Spleen (tissue), 11 donors: ENCODE measurements at regions not wholly inside any gene's neighbourhood (a gene's known extent, or its start where the extent isn't known, plus 50 kb on each side); places are given as distances from the start of the nearest gene placed in this dataset.

ENCODE experiments used
- DNase-seq: peaks from one replicate; pipeline ENCODE4 v3.0.0-alpha.2; 2020
- H3K27ac ChIP-seq, 8 donors: fragments of 200-600 bp; sonication (generic) in 7 of 8; 1 replicate in 4 of 8; 2 replicates in 4 of 8; pipeline versions ENCODE4 v1.5.0 to v1.8.0; 2016 to 2021; ENCODE audit warnings: inconsistent platforms in 4 of 8, mild to moderate bottlenecking in 4 of 8, moderate library complexity in 1 of 8
- H3K27me3 ChIP-seq, 7 donors: fragments of 200-600 bp; sonication (generic) in 6 of 7; replicated peaks in 1 of 7; 1 replicate in 4 of 7; 2 replicates in 3 of 7; pipeline versions ENCODE4 v1.5.0 to v1.8.0; 2016 to 2021; ENCODE audit warnings: inconsistent platforms in 3 of 7, mild to moderate bottlenecking in 1 of 7
- H3K36me3 ChIP-seq, 6 donors: fragments of 200-600 bp; sonication (generic) in 5 of 6; 1 replicate in 4 of 6; 2 replicates in 2 of 6; pipeline versions ENCODE4 v1.5.0 to v1.8.0; 2016 to 2021; ENCODE audit warnings: inconsistent platforms in 2 of 6
- H3K4me1 ChIP-seq, 6 donors: fragments of 200-600 bp; sonication (generic) in 5 of 6; 1 replicate in 3 of 6; 2 replicates in 3 of 6; pipeline versions ENCODE4 v1.5.0 to v1.8.0; 2016 to 2021; ENCODE audit warnings: inconsistent platforms in 3 of 6
- H3K4me3 ChIP-seq, 8 donors: fragments of 200-600 bp; sonication (generic) in 7 of 8; 1 replicate in 4 of 8; 2 replicates in 4 of 8; pipeline versions ENCODE4 v1.5.0 to v1.8.0; 2016 to 2021; ENCODE audit warnings: inconsistent platforms in 4 of 8, mild to moderate bottlenecking in 4 of 8, moderate library complexity in 2 of 8
- H3K9me3 ChIP-seq, 8 donors: fragments of 200-600 bp; sonication (generic) in 7 of 8; 1 replicate in 4 of 8; 2 replicates in 4 of 8; pipeline versions ENCODE4 v1.5.0 to v1.8.0; 2016 to 2021; ENCODE audit warnings: inconsistent platforms in 4 of 8
- CTCF ChIP-seq, 11 experiments: fragments of 200-600 bp in 7 of 11; fragments of 450-650 bp in 4 of 11; sonication (generic) in 4 of 11; IDR thresholded peaks in 8 of 11; conservative IDR thresholded peaks in 3 of 11; 1 replicate in 7 of 11; 2 replicates in 4 of 11; pipeline versions ENCODE4 v1.4.0 to v1.8.0; 2016 to 2021; ENCODE audit warnings: antibody characterized with exemption in 11 of 11, inconsistent platforms in 4 of 11, mild to moderate bottlenecking in 1 of 11
- POLR2A ChIP-seq, 3 donors: fragments of 450-650 bp; IDR thresholded peaks; one replicate each; pipeline ENCODE4 v1.5.1; 2017; ENCODE audit warnings: antibody characterized with exemption in 3 of 3, mild to moderate bottlenecking in 1 of 3
- POLR2AphosphoS5 ChIP-seq, 3 donors: sonication (generic); formaldehyde crosslinking; IDR thresholded peaks; one replicate each; pipeline ENCODE4 v1.5.1; 2017; ENCODE audit warnings: antibody characterized with exemption in 3 of 3
- WGBS, 5 donors: extraction: QIAGEN DNeasy Blood & Tissue Kit in 3 of 5; methylation state at CpG; one replicate each; pipeline versions ENCODE4 v1.1.5 to v1.1.7; 2013 to 2018; 5-methylcytosine and 5-hydroxymethylcytosine counted together
- intact Hi-C: fragments of 100-400 bp; cut with DNase I; formaldehyde crosslinking; loops from one replicate; pipeline ENCODE4 v1.15.0; 2023; ENCODE audit warnings: low total_unique reads
- donor health status: healthy with polysubstance abuse.
- donor health status: DM: no; HTN: no; CAD: no; lungs with moderate emphysema.
- donor health status: DM: no; HTN: no; CAD: no.
- donor health status: Bipolar disorder and iron deficiency.
- donor health status: healthy.
- donor health status: DM: no; HTN: no; CAD: no.
- donor health status: DM: yes; HTN: yes; CAD: no.

GRCh38 chr2:5123582-5124196 is 568.5 kb upstream of the SOX11 start:
- intact Hi-C loops, result no loop called here

GRCh38 chr2:5125017-5125730 is 567.0 kb upstream of the SOX11 start:
- H3K9me3 ChIP-seq, result peaks cover 0 to 13% (median 0%) of the 10 kb centered on the region in 8 donors
- DNase-seq, result no peak
- H3K4me3 ChIP-seq, result no peak overlapping the region
- intact Hi-C loops, result no loop called here
- H3K27me3 ChIP-seq, result no peaks in the 10 kb centered on the region
- 43 to 62% (median 48%) methylated on average over 2 of the region's 2 CpGs for WGBS, 5 donors
- no peak for TF ChIP-seq POLR2AphosphoS5 (IDR thresholded peaks at IDR 0.05)
- no peaks in the 10 kb centered on the region for H3K36me3 ChIP-seq
- no peaks in the 10 kb centered on the region for H3K4me1 ChIP-seq
- no peak overlapping the region for H3K27ac ChIP-seq

More at GRCh38 chr2:5123582-5124196, 568.5 kb upstream of the SOX11 start:
- Histone ChIP-seq H3K27ac (no peak overlapping the region), H3K4me3 (no peak overlapping the region), H3K27me3 (no peaks in the 10 kb centered on the region), H3K9me3 (peaks cover 0 to 8% (median 0%) of the 10 kb centered on the region in 8 donors), H3K4me1 (no peaks in the 10 kb centered on the region), H3K36me3 (no peaks in the 10 kb centered on the region)
- no peak for TF ChIP-seq POLR2A (IDR thresholded peaks at IDR 0.05)
- no peak for TF ChIP-seq CTCF (IDR thresholded peaks at IDR 0.05 in 8 of 11, conservative IDR thresholded peaks at IDR 0.05 in 3 of 11)
- no peak for TF ChIP-seq POLR2AphosphoS5 (IDR thresholded peaks at IDR 0.05)
- no peak for DNase-seq
- WGBS, 5 donors, result 64 to 83% (median 75%) methylated on average over 4 of the region's 4 CpGs

GRCh38 chr2:5132281-5132680 is 559.9 kb upstream of the SOX11 start:
- no peaks in the 10 kb centered on the region for H3K27me3 ChIP-seq
- TF ChIP-seq CTCF (IDR thresholded peaks at IDR 0.05 in 8 of 11, conservative IDR thresholded peaks at IDR 0.05 in 3 of 11) (no peak), POLR2A (IDR thresholded peaks at IDR 0.05) (no peak), POLR2AphosphoS5 (IDR thresholded peaks at IDR 0.05) (no peak)
- no peak for DNase-seq
- 70 to 86% (median 84%) methylated on average over 5 of the region's 5 CpGs for WGBS, 5 donors
- intact Hi-C loops, result no loop called here
- H3K9me3 ChIP-seq, result peaks cover 0 to 10% (median 2%) of the 10 kb centered on the region in 8 donors
- H3K4me1 ChIP-seq, result no peaks in the 10 kb centered on the region
- no peaks in the 10 kb centered on the region for H3K36me3 ChIP-seq
- H3K27ac ChIP-seq, result no peak overlapping the region
- H3K4me3 ChIP-seq, result no peak overlapping the region

GRCh38 chr2:5140347-5140746 is 551.8 kb upstream of the SOX11 start:
- H3K4me3 ChIP-seq, result no peak overlapping the region
- WGBS, 5 donors, result 52 to 64% (median 54%) methylated on average over 2 of the region's 2 CpGs

More at GRCh38 chr2:5140347-5140746, 551.8 kb upstream of the SOX11 start:
- Histone ChIP-seq H3K27me3 (no peaks in the 10 kb centered on the region), H3K27ac (no peak overlapping the region), H3K4me1 (no peaks in the 10 kb centered on the region), H3K36me3 (no peaks in the 10 kb centered on the region), H3K9me3 (peaks cover 0 to 19% (median 7%) of the 10 kb centered on the region in 8 donors)
- TF ChIP-seq POLR2A (IDR thresholded peaks at IDR 0.05), result no peak
- TF ChIP-seq POLR2AphosphoS5 (IDR thresholded peaks at IDR 0.05), result no peak
- TF ChIP-seq CTCF (IDR thresholded peaks at IDR 0.05 in 8 of 11, conservative IDR thresholded peaks at IDR 0.05 in 3 of 11), result no peak
- intact Hi-C loops, result no loop called here
- no peak for DNase-seq
